ENCODE measurements at regions not wholly inside any gene's neighbourhood (a gene's known extent, or its start where the extent isn't known, plus 50 kb on each side); places are given as distances from the start of the nearest gene placed in this dataset.

GRCh38 chr10:106320876-106321275 lies 843.6 kb downstream of the SORCS1 start:
- Mint-ChIP-seq H3K4me3 (no peak overlapping the region), H3K9me3 (peaks cover 9% of the 10 kb centered on the region), H3K4me1 (ENCODE audit: low read depth) (no peaks in the 10 kb centered on the region), H3K36me3 (ENCODE audit: low read depth) (no peaks in the 10 kb centered on the region), H3K27ac (no peak overlapping the region), H3K27me3 (no peaks in the 10 kb centered on the region)
- no peak for DNase-seq
- Histone ChIP-seq H3K27ac (ENCODE audit: low read depth in 1 of 2, low read length in 2 of 2) (no peak overlapping the region), H3K4me3 (ENCODE audit: low read length) (no peak overlapping the region), H3K27me3 (ENCODE audit: control insufficient read depth in 1 of 2, insufficient read depth in 2 of 2, low read length in 2 of 2) (no peaks in the 10 kb centered on the region), H3K4me1 (ENCODE audit: insufficient read depth, low read length) (no peaks in the 10 kb centered on the region), H3K36me3 (ENCODE audit: insufficient read depth, low read length) (no peaks in the 10 kb centered on the region), H3K9me3 (ENCODE audit: control insufficient read depth in 1 of 2, insufficient read depth in 1 of 2, low read length in 2 of 2) (peaks cover 2 to 14% of the 10 kb centered on the region in 2 experiments)
- no peak for TF ChIP-seq CTCF (IDR thresholded peaks at IDR 0.05)
- ATAC-seq (ENCODE audit: poor library complexity) = no peak
- ChIA-PET CTCF (no interaction called here), POLR2A (no interaction called here)
- intact Hi-C loops (cut with DNase I, micrococcal nuclease) = no loop called here

- POLR2A ChIA-PET = no interaction called here
- DNase-seq (no peak), ATAC-seq (ENCODE audit: poor library complexity) (no peak)
Measured at GRCh38 chr10:106320078-106320477, 844.4 kb downstream of the SORCS1 start.

GRCh38 chr10:106317554-106317953 lies 847.0 kb downstream of the SORCS1 start:
- H3K27ac Mint-ChIP-seq = no peak overlapping the region
- POLR2A ChIA-PET = no interaction called here
- no peak for ATAC-seq (ENCODE audit: poor library complexity)

More at GRCh38 chr10:106320078-106320477, 844.4 kb downstream of the SORCS1 start:
- Histone ChIP-seq H3K36me3 (ENCODE audit: insufficient read depth, low read length) (no peaks in the 10 kb centered on the region), H3K27ac (ENCODE audit: low read depth in 1 of 2, low read length in 2 of 2) (no peak overlapping the region), H3K27me3 (ENCODE audit: control insufficient read depth in 1 of 2, insufficient read depth in 2 of 2, low read length in 2 of 2) (no peaks in the 10 kb centered on the region), H3K4me3 (ENCODE audit: low read length) (no peak overlapping the region), H3K9me3 (ENCODE audit: control insufficient read depth in 1 of 2, insufficient read depth in 1 of 2, low read length in 2 of 2) (peaks cover 0 to 14% of the 10 kb centered on the region in 2 experiments), H3K4me1 (ENCODE audit: insufficient read depth, low read length) (no peaks in the 10 kb centered on the region)
- H3K4me3 Mint-ChIP-seq = no peak overlapping the region
- H3K27ac Mint-ChIP-seq = no peak overlapping the region
- H3K9me3 Mint-ChIP-seq = peaks cover 9% of the 10 kb centered on the region
- no peaks in the 10 kb centered on the region for H3K27me3 Mint-ChIP-seq
- no peaks in the 10 kb centered on the region for H3K36me3 Mint-ChIP-seq (ENCODE audit: low read depth)
- TF ChIP-seq CTCF (IDR thresholded peaks at IDR 0.05) = no peak
- H3K4me1 Mint-ChIP-seq (ENCODE audit: low read depth) = no peaks in the 10 kb centered on the region
- CTCF ChIA-PET = no interaction called here
- intact Hi-C loops (cut with DNase I, micrococcal nuclease) = no loop called here

More at GRCh38 chr10:106317554-106317953, 847.0 kb downstream of the SORCS1 start:
- H3K27ac ChIP-seq (ENCODE audit: low read depth in 1 of 2, low read length in 2 of 2) = no peak overlapping the region
- no peak overlapping the region for H3K4me3 Mint-ChIP-seq
- H3K36me3 ChIP-seq (ENCODE audit: insufficient read depth, low read length) = no peaks in the 10 kb centered on the region
- peaks cover under 1% of the 10 kb centered on the region for H3K9me3 Mint-ChIP-seq
- no peak overlapping the region for H3K4me3 ChIP-seq (ENCODE audit: low read length)
- CTCF ChIA-PET = no interaction called here
- H3K4me1 Mint-ChIP-seq (ENCODE audit: low read depth) = no peaks in the 10 kb centered on the region
- no peak for DNase-seq
- no peaks in the 10 kb centered on the region for H3K27me3 ChIP-seq (ENCODE audit: control insufficient read depth in 1 of 2, insufficient read depth in 2 of 2, low read length in 2 of 2)
- peaks cover 0 to 14% of the 10 kb centered on the region in 2 experiments for H3K9me3 ChIP-seq (ENCODE audit: control insufficient read depth in 1 of 2, insufficient read depth in 1 of 2, low read length in 2 of 2)
- H3K4me1 ChIP-seq (ENCODE audit: insufficient read depth, low read length) = no peaks in the 10 kb centered on the region
- intact Hi-C loops (cut with DNase I, micrococcal nuclease) = no loop called here
- no peak for TF ChIP-seq CTCF (IDR thresholded peaks at IDR 0.05)
- no peaks in the 10 kb centered on the region for H3K27me3 Mint-ChIP-seq
- no peaks in the 10 kb centered on the region for H3K36me3 Mint-ChIP-seq (ENCODE audit: low read depth)
